Upper lobe of left lung (tissue), 6 donors: ENCODE measurements at regions not wholly inside any gene's neighbourhood (a gene's known extent, or its start where the extent isn't known, plus 50 kb on each side); places are given as distances from the start of the nearest gene placed in this dataset.

Experiments used
- ATAC-seq, 2 donors: fragments of 200-7000 bp; cut with Tn5 transposase; one replicate each; pipeline ENCODE4 v1.9.1; 2022; ENCODE audit warnings: mild to moderate bottlenecking in 2 of 2, moderate library complexity in 2 of 2; ENCODE audit not compliant: low FRiP score in 2 of 2
- DNase-seq, 2 donors: peaks; one replicate each; pipeline ENCODE4 v3.0.0-alpha.2; 2019 to 2020
- H3K27ac ChIP-seq, 4 donors: fragments of 200-600 bp; sonication (generic); one replicate each; pipeline ENCODE4 v1.5.1; 2016 to 2019
- H3K27me3 ChIP-seq, 4 donors: fragments of 200-600 bp; sonication (generic); one replicate each; pipeline ENCODE4 v1.5.1; 2017 to 2019
- H3K36me3 ChIP-seq, 4 donors: fragments of 200-600 bp; sonication (generic); one replicate each; pipeline ENCODE4 v1.5.1; 2016 to 2019
- H3K4me1 ChIP-seq, 4 donors: fragments of 200-600 bp; sonication (generic); one replicate each; pipeline ENCODE4 v1.5.1; 2018 to 2019
- H3K4me3 ChIP-seq, 4 donors: fragments of 200-600 bp; sonication (generic); one replicate each; pipeline ENCODE4 v1.5.1; 2017 to 2019; ENCODE audit warnings: mild to moderate bottlenecking in 2 of 4, moderate library complexity in 1 of 4
- H3K9me3 ChIP-seq, 4 donors: fragments of 200-600 bp; sonication (generic); one replicate each; pipeline ENCODE4 v1.5.1; 2018 to 2019
- CTCF ChIP-seq, 6 experiments: fragments of 450-650 bp in 4 of 6; fragments of 200-600 bp in 2 of 6; sonication (generic) in 2 of 6; IDR thresholded peaks; one replicate each; pipeline ENCODE4 v1.5.1; 2016 to 2019; ENCODE audit warnings: antibody characterized with exemption in 6 of 6
- EP300 ChIP-seq, 4 donors: sonication (generic); formaldehyde crosslinking; IDR thresholded peaks; one replicate each; pipeline ENCODE4 v1.5.1; 2017; ENCODE audit warnings: antibody characterized with exemption in 4 of 4, control low read depth in 2 of 4
- POLR2A ChIP-seq, 4 donors: fragments of 450-650 bp; IDR thresholded peaks; one replicate each; pipeline ENCODE4 v1.5.1; 2016 to 2017; ENCODE audit warnings: antibody characterized with exemption in 4 of 4, mild to moderate bottlenecking in 2 of 4
- POLR2AphosphoS5 ChIP-seq, 2 donors: sonication (generic); formaldehyde crosslinking; IDR thresholded peaks; one replicate each; pipeline ENCODE4 v1.5.1; 2017; ENCODE audit warnings: antibody characterized with exemption in 2 of 2
- WGBS, 2 donors: methylation state at CpG; one replicate each; pipeline ENCODE4 v1.1.5; 2017 to 2018; 5-methylcytosine and 5-hydroxymethylcytosine counted together
- donor health status: DM: no; HTN: no; CAD: no; lungs with moderate emphysema.
- donor health status: DM: no; HTN: yes; CAD: no; lungs with severe emphysema.

- Histone ChIP-seq H3K27ac (no peak overlapping the region), H3K36me3 (no peaks in the 10 kb centered on the region), H3K4me1 (no peaks in the 10 kb centered on the region), H3K4me3 (no peak overlapping the region), H3K9me3 (no peaks in the 10 kb centered on the region), H3K27me3 (no peaks in the 10 kb centered on the region)
- TF ChIP-seq POLR2A (IDR thresholded peaks at IDR 0.05) (no peak), POLR2AphosphoS5 (IDR thresholded peaks at IDR 0.05) (no peak), EP300 (IDR thresholded peaks at IDR 0.05) (no peak), CTCF (IDR thresholded peaks at IDR 0.05) (no peak)
- DNase-seq (peak in 1 of 2 donors; percentile 34), ATAC-seq (no peak)
- 66 to 72% methylated on average over 6 to 15 of the region's 15 CpGs for WGBS, 2 donors
Observed at GRCh38 chr7:113331155-113331898, 213.0 kb upstream of the SMIM30 start.

- no peak overlapping the region for H3K27ac ChIP-seq
- no peaks in the 10 kb centered on the region for H3K36me3 ChIP-seq
- no peak for ATAC-seq
- H3K4me3 ChIP-seq, result no peak overlapping the region
- H3K4me1 ChIP-seq, result no peaks in the 10 kb centered on the region
- DNase-seq, result no peak
- TF ChIP-seq CTCF (IDR thresholded peaks at IDR 0.05) (no peak), POLR2AphosphoS5 (IDR thresholded peaks at IDR 0.05) (no peak), EP300 (IDR thresholded peaks at IDR 0.05) (no peak), POLR2A (IDR thresholded peaks at IDR 0.05) (no peak)
- no peaks in the 10 kb centered on the region for H3K27me3 ChIP-seq
- H3K9me3 ChIP-seq, result no peaks in the 10 kb centered on the region
- WGBS, 2 donors, result 71 to 85% methylated on average over 2 of the region's 2 CpGs
Observed at GRCh38 chr7:113321201-113321600, 202.8 kb upstream of the SMIM30 start.

- Histone ChIP-seq H3K9me3 (no peaks in the 10 kb centered on the region), H3K4me1 (no peaks in the 10 kb centered on the region), H3K4me3 (no peak overlapping the region), H3K36me3 (no peaks in the 10 kb centered on the region), H3K27me3 (no peaks in the 10 kb centered on the region), H3K27ac (no peak overlapping the region)
- ATAC-seq, result no peak
- WGBS, 2 donors, result 77 to 85% methylated on average over 4 of the region's 4 CpGs
- DNase-seq, result no peak
- TF ChIP-seq POLR2A (IDR thresholded peaks at IDR 0.05) (no peak), EP300 (IDR thresholded peaks at IDR 0.05) (no peak), POLR2AphosphoS5 (IDR thresholded peaks at IDR 0.05) (no peak), CTCF (IDR thresholded peaks at IDR 0.05) (no peak)
Observed at GRCh38 chr7:113320419-113320818, 202.1 kb upstream of the SMIM30 start.

- Histone ChIP-seq H3K27ac (no peak overlapping the region), H3K36me3 (no peaks in the 10 kb centered on the region), H3K27me3 (no peaks in the 10 kb centered on the region), H3K9me3 (no peaks in the 10 kb centered on the region), H3K4me3 (no peak overlapping the region), H3K4me1 (no peaks in the 10 kb centered on the region)
- ATAC-seq (no peak), DNase-seq (no peak)
- WGBS, 2 donors, result 35 to 39% methylated on average over 2 of the region's 2 CpGs
- TF ChIP-seq EP300 (IDR thresholded peaks at IDR 0.05) (no peak), POLR2A (IDR thresholded peaks at IDR 0.05) (no peak)
Observed at GRCh38 chr7:113314594-113314993, 196.2 kb upstream of the SMIM30 start.

- ATAC-seq, result no peak
- 80 to 85% methylated on average over 2 of the region's 2 CpGs for WGBS, 2 donors
Observed at GRCh38 chr7:113308399-113308798, 190.0 kb upstream of the SMIM30 start.

More at GRCh38 chr7:113308399-113308798, 190.0 kb upstream of the SMIM30 start:
- no peaks in the 10 kb centered on the region for H3K4me1 ChIP-seq
- H3K9me3 ChIP-seq, result no peaks in the 10 kb centered on the region
- no peaks in the 10 kb centered on the region for H3K27me3 ChIP-seq
- no peaks in the 10 kb centered on the region for H3K36me3 ChIP-seq
- no peak for TF ChIP-seq POLR2AphosphoS5 (IDR thresholded peaks at IDR 0.05)
- no peak for TF ChIP-seq CTCF (IDR thresholded peaks at IDR 0.05)
- no peak for TF ChIP-seq POLR2A (IDR thresholded peaks at IDR 0.05)
- no peak for TF ChIP-seq EP300 (IDR thresholded peaks at IDR 0.05)
- no peak for DNase-seq
- H3K27ac ChIP-seq, result no peak overlapping the region
- H3K4me3 ChIP-seq, result no peak overlapping the region
